Progenitor cell of endocrine pancreas (in vitro differentiated cells): ENCODE measurements at regions not wholly inside any gene's neighbourhood (a gene's known extent, or its start where the extent isn't known, plus 50 kb on each side); places are given as distances from the start of the nearest gene placed in this dataset.

Experiments used
- DNase-seq: peaks from one replicate; pipeline ENCODE4 v3.0.0; 2021; ENCODE audit warnings: low spot score; ENCODE audit not compliant: unreplicated experiment
- H3K27ac Mint-ChIP-seq: 2 replicates; pipeline ENCODE4 v1.8.0; 2021; ENCODE audit warnings: mild to moderate bottlenecking, moderate library complexity, mixed read lengths
- H3K27me3 Mint-ChIP-seq: 2 replicates; pipeline ENCODE4 v1.8.0; 2021; ENCODE audit warnings: mixed read lengths
- H3K36me3 Mint-ChIP-seq: 2 replicates; pipeline ENCODE4 v1.8.0; 2022; ENCODE audit warnings: mixed read lengths; ENCODE audit not compliant: insufficient read depth
- H3K4me1 Mint-ChIP-seq: 2 replicates; pipeline ENCODE4 v1.8.0; 2021; ENCODE audit warnings: low read depth, mixed read lengths
- H3K4me3 Mint-ChIP-seq: 2 replicates; pipeline ENCODE4 v1.8.0; 2021; ENCODE audit warnings: low read depth, mild to moderate bottlenecking, moderate library complexity, mixed read lengths
- H3K9me3 Mint-ChIP-seq: 2 replicates; pipeline ENCODE4 v1.8.0; 2021; ENCODE audit warnings: low read depth, mixed read lengths
- CTCF ChIP-seq: fragments of 200-600 bp; sonication (generic); IDR thresholded peaks from one replicate; pipeline ENCODE4 v1.5.0; 2021; ENCODE audit warnings: antibody characterized with exemption, mild to moderate bottlenecking; ENCODE audit not compliant: unreplicated experiment

- H3K4me1 Mint-ChIP-seq, result peaks cover 2% of the 10 kb centered on the region
- peaks cover 8% of the 10 kb centered on the region for H3K27me3 Mint-ChIP-seq
- H3K27ac Mint-ChIP-seq, result no peak overlapping the region
- no peak for TF ChIP-seq CTCF
- H3K9me3 Mint-ChIP-seq, result no peaks in the 10 kb centered on the region
- no peak for DNase-seq
- H3K36me3 Mint-ChIP-seq, result no peaks in the 10 kb centered on the region
- no peak overlapping the region for H3K4me3 Mint-ChIP-seq
Measured at GRCh38 chr4:16344853-16345252, 118.6 kb upstream of the TAPT1 start.

GRCh38 chr4:16337936-16338335 lies 111.7 kb upstream of the TAPT1 start:
- Mint-ChIP-seq H3K27me3 (peaks cover 4% of the 10 kb centered on the region), H3K4me3 (no peak overlapping the region), H3K27ac (no peak overlapping the region), H3K4me1 (peaks cover 7% of the 10 kb centered on the region), H3K9me3 (no peaks in the 10 kb centered on the region), H3K36me3 (no peaks in the 10 kb centered on the region)
- DNase-seq, result no peak
- TF ChIP-seq CTCF, result no peak

- no peak for DNase-seq
- Mint-ChIP-seq H3K4me1 (peaks cover 7% of the 10 kb centered on the region), H3K9me3 (no peaks in the 10 kb centered on the region), H3K27ac (no peak overlapping the region), H3K36me3 (no peaks in the 10 kb centered on the region), H3K4me3 (no peak overlapping the region), H3K27me3 (peaks cover 4% of the 10 kb centered on the region)
- TF ChIP-seq CTCF, result no peak
Measured at GRCh38 chr4:16334601-16335000, 108.3 kb upstream of the TAPT1 start.

GRCh38 chr4:16329797-16330134 lies 103.5 kb upstream of the TAPT1 start:
- peaks cover 4% of the 10 kb centered on the region for H3K27me3 Mint-ChIP-seq
- H3K4me1 Mint-ChIP-seq, result peaks cover 9% of the 10 kb centered on the region
- no peaks in the 10 kb centered on the region for H3K36me3 Mint-ChIP-seq
- no peak for DNase-seq
- TF ChIP-seq CTCF, result no peak
- no peak overlapping the region for H3K4me3 Mint-ChIP-seq
- H3K9me3 Mint-ChIP-seq, result no peaks in the 10 kb centered on the region
- no peak overlapping the region for H3K27ac Mint-ChIP-seq

GRCh38 chr4:16329125-16329796 lies 103.0 kb upstream of the TAPT1 start:
- H3K4me3 Mint-ChIP-seq, result no peak overlapping the region
- no peaks in the 10 kb centered on the region for H3K36me3 Mint-ChIP-seq
- peaks cover 9% of the 10 kb centered on the region for H3K4me1 Mint-ChIP-seq
- DNase-seq, result no peak
- H3K9me3 Mint-ChIP-seq, result no peaks in the 10 kb centered on the region
- TF ChIP-seq CTCF, result no peak
- H3K27me3 Mint-ChIP-seq, result peaks cover 4% of the 10 kb centered on the region
- no peak overlapping the region for H3K27ac Mint-ChIP-seq
